ENCODE measurements at regions not wholly inside any gene's neighbourhood (a gene's known extent, or its start where the extent isn't known, plus 50 kb on each side); places are given as distances from the start of the nearest gene placed in this dataset.

GRCh38 chr2:103961862-103962261 is 892.1 kb upstream of the POU3F3 start:
- Histone ChIP-seq H2AFZ (ENCODE audit: low read length) (no peak overlapping the region), H3K4me3 (replicated peaks in 1 of 4; ENCODE audit: control extremely low read depth in 1 of 4, insufficient read depth in 1 of 4, low read depth in 3 of 4, low read length in 4 of 4) (no peak overlapping the region), H4K20me1 (ENCODE audit: control insufficient read depth, extremely low read depth, insufficient read depth, low read length) (no peaks in the 10 kb centered on the region), H3K9me3 (ENCODE audit: control insufficient read depth, insufficient read depth, low read depth, low read length) (no peaks in the 10 kb centered on the region), H3K9ac (ENCODE audit: insufficient read depth, low read length) (no peak overlapping the region), H3K79me2 (ENCODE audit: control insufficient read depth, insufficient read depth, low read length) (no peaks in the 10 kb centered on the region), H3K27ac (ENCODE audit: insufficient read depth, low read length) (no peak overlapping the region), H3K36me3 (ENCODE audit: control insufficient read depth, insufficient read depth, low read length) (no peaks in the 10 kb centered on the region), H3K4me2 (ENCODE audit: extremely low read depth, insufficient read depth, low read length) (no peak overlapping the region), H3K27me3 (ENCODE audit: control insufficient read depth, insufficient read depth, low read length) (no peaks in the 10 kb centered on the region), H3K4me1 (ENCODE audit: control insufficient read depth, extremely low read depth, insufficient read depth, low read length) (no peaks in the 10 kb centered on the region)
- TF ChIP-seq EZH2 (IDR thresholded peaks at IDR 0.05; ENCODE audit: low read length, missing control alignments), result no peak
- TF ChIP-seq, protein P1, sequence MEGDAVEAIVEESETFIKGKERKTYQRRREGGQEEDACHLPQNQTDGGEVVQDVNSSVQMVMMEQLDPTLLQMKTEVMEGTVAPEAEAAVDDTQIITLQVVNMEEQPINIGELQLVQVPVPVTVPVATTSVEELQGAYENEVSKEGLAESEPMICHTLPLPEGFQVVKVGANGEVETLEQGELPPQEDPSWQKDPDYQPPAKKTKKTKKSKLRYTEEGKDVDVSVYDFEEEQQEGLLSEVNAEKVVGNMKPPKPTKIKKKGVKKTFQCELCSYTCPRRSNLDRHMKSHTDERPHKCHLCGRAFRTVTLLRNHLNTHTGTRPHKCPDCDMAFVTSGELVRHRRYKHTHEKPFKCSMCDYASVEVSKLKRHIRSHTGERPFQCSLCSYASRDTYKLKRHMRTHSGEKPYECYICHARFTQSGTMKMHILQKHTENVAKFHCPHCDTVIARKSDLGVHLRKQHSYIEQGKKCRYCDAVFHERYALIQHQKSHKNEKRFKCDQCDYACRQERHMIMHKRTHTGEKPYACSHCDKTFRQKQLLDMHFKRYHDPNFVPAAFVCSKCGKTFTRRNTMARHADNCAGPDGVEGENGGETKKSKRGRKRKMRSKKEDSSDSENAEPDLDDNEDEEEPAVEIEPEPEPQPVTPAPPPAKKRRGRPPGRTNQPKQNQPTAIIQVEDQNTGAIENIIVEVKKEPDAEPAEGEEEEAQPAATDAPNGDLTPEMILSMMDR (conservative IDR thresholded peaks at IDR 0.05 in 1 of 2, IDR thresholded peaks at IDR 0.05 in 1 of 2; ENCODE audit: low read depth in 1 of 2, low read length in 2 of 2), result no peak
- no peak for DNase-seq (ENCODE audit: low read depth in 2 of 2)

DNA sequence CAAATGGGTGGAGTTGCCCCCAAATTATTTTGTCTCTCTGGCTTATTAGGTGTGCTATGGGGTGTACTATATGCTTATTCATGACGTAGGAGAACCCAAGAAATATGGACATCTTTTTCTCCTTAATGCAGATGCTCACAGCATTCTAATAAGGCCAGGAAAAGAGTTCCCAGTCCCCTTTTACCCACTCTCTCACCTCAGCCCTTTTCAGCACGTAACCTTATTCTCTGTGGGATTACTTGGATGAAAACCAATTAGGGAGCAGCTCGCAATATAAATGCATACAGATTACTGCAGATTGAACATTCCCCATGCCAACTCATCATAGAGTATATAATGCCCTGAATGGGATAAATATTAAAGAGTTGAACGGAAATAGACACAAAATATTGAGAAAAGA is 891.2 kb upstream of the POU3F3 start:
- H3K79me2 ChIP-seq (ENCODE audit: control insufficient read depth, insufficient read depth, low read length), result no peaks in the 10 kb centered on the region
- H3K4me3 ChIP-seq (replicated peaks in 1 of 4; ENCODE audit: control extremely low read depth in 1 of 4, insufficient read depth in 1 of 4, low read depth in 3 of 4, low read length in 4 of 4), result no peak overlapping the region
- H3K9ac ChIP-seq (ENCODE audit: insufficient read depth, low read length), result no peak overlapping the region
- H3K27ac ChIP-seq (ENCODE audit: insufficient read depth, low read length), result no peak overlapping the region
- no peaks in the 10 kb centered on the region for H3K27me3 ChIP-seq (ENCODE audit: control insufficient read depth, insufficient read depth, low read length)
- no peaks in the 10 kb centered on the region for H3K36me3 ChIP-seq (ENCODE audit: control insufficient read depth, insufficient read depth, low read length)
- no peaks in the 10 kb centered on the region for H3K4me1 ChIP-seq (ENCODE audit: control insufficient read depth, extremely low read depth, insufficient read depth, low read length)
- H4K20me1 ChIP-seq (ENCODE audit: control insufficient read depth, extremely low read depth, insufficient read depth, low read length), result no peaks in the 10 kb centered on the region
- no peaks in the 10 kb centered on the region for H3K9me3 ChIP-seq (ENCODE audit: control insufficient read depth, insufficient read depth, low read depth, low read length)
- no peak for TF ChIP-seq EZH2 (IDR thresholded peaks at IDR 0.05; ENCODE audit: low read length, missing control alignments)
- TF ChIP-seq, protein P1 (conservative IDR thresholded peaks at IDR 0.05 in 1 of 2, IDR thresholded peaks at IDR 0.05 in 1 of 2; ENCODE audit: low read depth in 1 of 2, low read length in 2 of 2), result no peak
- DNase-seq (ENCODE audit: low read depth in 2 of 2), result no peak
- H3K4me2 ChIP-seq (ENCODE audit: extremely low read depth, insufficient read depth, low read length), result no peak overlapping the region
- H2AFZ ChIP-seq (ENCODE audit: low read length), result no peak overlapping the region

DNA sequence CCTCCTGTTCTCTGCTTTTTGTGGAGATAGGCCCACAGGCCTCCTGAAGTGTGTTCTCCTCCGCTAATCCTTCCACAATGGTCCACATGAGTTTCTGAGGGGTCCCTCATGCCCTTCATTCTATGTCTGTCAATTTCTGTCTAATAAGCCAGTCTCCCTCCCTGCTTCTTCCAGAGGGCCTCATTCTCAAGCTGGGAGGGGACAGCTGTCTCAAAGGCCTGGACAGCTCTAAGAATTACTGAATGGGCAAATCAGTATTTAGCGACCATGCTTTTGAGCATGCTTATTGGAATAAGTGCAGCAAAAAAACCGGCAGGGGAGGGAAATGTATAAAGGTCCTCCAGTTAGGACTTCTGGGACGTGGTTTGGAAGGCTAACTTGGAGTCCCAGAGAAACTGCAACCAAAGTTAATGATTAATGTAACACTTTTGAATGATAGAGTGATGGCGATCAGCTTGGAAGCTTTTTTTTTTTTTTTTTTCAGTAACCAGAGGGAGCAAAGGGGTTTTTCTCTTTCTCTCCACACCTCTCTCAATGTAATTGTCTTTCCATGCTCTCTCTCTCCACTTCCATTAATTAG is 890.7 kb upstream of the POU3F3 start:
- no peak overlapping the region for H3K27ac ChIP-seq (ENCODE audit: insufficient read depth, low read length)
- H4K20me1 ChIP-seq (ENCODE audit: control insufficient read depth, extremely low read depth, insufficient read depth, low read length), result no peaks in the 10 kb centered on the region
- no peaks in the 10 kb centered on the region for H3K27me3 ChIP-seq (ENCODE audit: control insufficient read depth, insufficient read depth, low read length)
- H3K4me3 ChIP-seq (replicated peaks in 1 of 4; ENCODE audit: control extremely low read depth in 1 of 4, insufficient read depth in 1 of 4, low read depth in 3 of 4, low read length in 4 of 4), result no peak overlapping the region
- DNase-seq (ENCODE audit: low read depth in 2 of 2), result no peak
- no peaks in the 10 kb centered on the region for H3K4me1 ChIP-seq (ENCODE audit: control insufficient read depth, extremely low read depth, insufficient read depth, low read length)
- H3K9ac ChIP-seq (ENCODE audit: insufficient read depth, low read length), result no peak overlapping the region
- H2AFZ ChIP-seq (ENCODE audit: low read length), result no peak overlapping the region
- H3K9me3 ChIP-seq (ENCODE audit: control insufficient read depth, insufficient read depth, low read depth, low read length), result no peaks in the 10 kb centered on the region
- no peaks in the 10 kb centered on the region for H3K36me3 ChIP-seq (ENCODE audit: control insufficient read depth, insufficient read depth, low read length)
- no peaks in the 10 kb centered on the region for H3K79me2 ChIP-seq (ENCODE audit: control insufficient read depth, insufficient read depth, low read length)
- TF ChIP-seq, protein P1 (conservative IDR thresholded peaks at IDR 0.05 in 1 of 2, IDR thresholded peaks at IDR 0.05 in 1 of 2; ENCODE audit: low read depth in 1 of 2, low read length in 2 of 2), result no peak
- no peak for TF ChIP-seq EZH2 (IDR thresholded peaks at IDR 0.05; ENCODE audit: low read length, missing control alignments)
- H3K4me2 ChIP-seq (ENCODE audit: extremely low read depth, insufficient read depth, low read length), result no peak overlapping the region

Measured in fibroblast of lung (primary cell).